Glutamatergic neuron (in vitro differentiated cells): ENCODE measurements at regions not wholly inside any gene's neighbourhood (a gene's known extent, or its start where the extent isn't known, plus 50 kb on each side); places are given as distances from the start of the nearest gene placed in this dataset.

ENCODE experiments used
- DNase-seq: peaks from one replicate; pipeline ENCODE4 v3.0.0; 2022
- H3K27ac Mint-ChIP-seq: one replicate; pipeline ENCODE4 v1.8.0; 2020; ENCODE audit warnings: mild to moderate bottlenecking, mixed read lengths, inconsistent platforms; ENCODE audit not compliant: unreplicated experiment
- H3K27me3 Mint-ChIP-seq: one replicate; pipeline ENCODE4 v1.8.0; 2020; ENCODE audit warnings: mild to moderate bottlenecking, moderate library complexity, mixed read lengths, inconsistent platforms; ENCODE audit not compliant: unreplicated experiment
- H3K36me3 Mint-ChIP-seq: one replicate; pipeline ENCODE4 v1.8.0; 2020; ENCODE audit warnings: mild to moderate bottlenecking, mixed read lengths, inconsistent platforms; ENCODE audit not compliant: unreplicated experiment
- H3K4me1 Mint-ChIP-seq: one replicate; pipeline ENCODE4 v1.8.0; 2020; ENCODE audit warnings: mild to moderate bottlenecking, low read depth, mixed read lengths, inconsistent platforms; ENCODE audit not compliant: unreplicated experiment
- H3K4me3 Mint-ChIP-seq: one replicate; pipeline ENCODE4 v1.8.0; 2020; ENCODE audit warnings: mild to moderate bottlenecking, mixed read lengths, inconsistent platforms; ENCODE audit not compliant: unreplicated experiment
- H3K9me3 Mint-ChIP-seq: one replicate; pipeline ENCODE4 v1.8.0; 2020; ENCODE audit warnings: mild to moderate bottlenecking, moderate library complexity, mixed read lengths, inconsistent platforms; ENCODE audit not compliant: unreplicated experiment
- TF ChIP-seq, protein P1 (sequence below): fragments of 200-600 bp; sonication (generic); IDR thresholded peaks from one replicate; pipeline ENCODE4 v1.5.0; 2021; ENCODE audit not compliant: partially characterized antibody, unreplicated experiment

DNA sequence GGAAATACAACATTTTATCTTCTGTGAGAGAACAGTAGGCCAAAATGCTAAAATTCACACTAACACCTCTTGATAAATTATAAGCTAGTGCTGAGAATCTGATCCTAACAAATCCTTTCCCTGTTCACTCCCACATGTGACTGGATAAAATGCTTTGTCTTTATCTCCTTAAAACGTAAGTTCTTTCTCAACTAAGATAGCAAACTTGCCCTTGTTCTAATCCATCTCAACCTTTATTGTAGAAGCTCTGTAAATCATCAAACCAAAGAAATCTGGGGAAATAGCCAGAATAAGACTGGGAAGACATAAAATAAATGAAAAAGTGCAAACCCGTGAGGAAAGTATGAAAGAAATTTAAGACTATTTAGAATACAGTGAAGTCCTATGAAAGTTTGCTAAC is 1058.4 kb upstream of the ACVR2A start:
- Mint-ChIP-seq H3K9me3 (peaks cover 6% of the 10 kb centered on the region), H3K4me1 (no peaks in the 10 kb centered on the region), H3K4me3 (no peak overlapping the region), H3K27ac (no peak overlapping the region), H3K27me3 (no peaks in the 10 kb centered on the region), H3K36me3 (peaks cover 9% of the 10 kb centered on the region)
- TF ChIP-seq, protein P1, sequence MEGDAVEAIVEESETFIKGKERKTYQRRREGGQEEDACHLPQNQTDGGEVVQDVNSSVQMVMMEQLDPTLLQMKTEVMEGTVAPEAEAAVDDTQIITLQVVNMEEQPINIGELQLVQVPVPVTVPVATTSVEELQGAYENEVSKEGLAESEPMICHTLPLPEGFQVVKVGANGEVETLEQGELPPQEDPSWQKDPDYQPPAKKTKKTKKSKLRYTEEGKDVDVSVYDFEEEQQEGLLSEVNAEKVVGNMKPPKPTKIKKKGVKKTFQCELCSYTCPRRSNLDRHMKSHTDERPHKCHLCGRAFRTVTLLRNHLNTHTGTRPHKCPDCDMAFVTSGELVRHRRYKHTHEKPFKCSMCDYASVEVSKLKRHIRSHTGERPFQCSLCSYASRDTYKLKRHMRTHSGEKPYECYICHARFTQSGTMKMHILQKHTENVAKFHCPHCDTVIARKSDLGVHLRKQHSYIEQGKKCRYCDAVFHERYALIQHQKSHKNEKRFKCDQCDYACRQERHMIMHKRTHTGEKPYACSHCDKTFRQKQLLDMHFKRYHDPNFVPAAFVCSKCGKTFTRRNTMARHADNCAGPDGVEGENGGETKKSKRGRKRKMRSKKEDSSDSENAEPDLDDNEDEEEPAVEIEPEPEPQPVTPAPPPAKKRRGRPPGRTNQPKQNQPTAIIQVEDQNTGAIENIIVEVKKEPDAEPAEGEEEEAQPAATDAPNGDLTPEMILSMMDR, result no peak
- no peak for DNase-seq

DNA sequence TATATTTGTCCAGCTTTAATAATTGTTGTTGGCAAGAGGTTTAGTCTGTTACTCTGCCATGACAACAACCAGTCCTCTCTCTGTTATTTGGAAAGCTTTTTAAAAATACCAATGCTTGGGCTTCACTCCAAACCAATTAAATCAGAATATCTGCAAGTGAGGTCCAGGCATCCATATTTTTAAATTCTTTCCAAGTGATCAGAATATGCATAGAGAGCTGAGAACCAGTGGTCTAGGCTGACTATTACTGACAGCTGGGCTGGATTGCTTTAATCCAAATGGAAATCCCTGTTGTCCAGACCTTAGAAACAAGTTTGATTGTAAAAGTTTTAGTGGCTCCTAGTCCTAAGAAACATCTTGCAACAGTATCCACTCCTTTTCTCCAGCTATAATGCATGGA is 1059.7 kb upstream of the ACVR2A start:
- DNase-seq, result no peak
- Mint-ChIP-seq H3K9me3 (peaks cover 6% of the 10 kb centered on the region), H3K27ac (no peak overlapping the region), H3K4me3 (no peak overlapping the region), H3K36me3 (peaks cover 9% of the 10 kb centered on the region), H3K27me3 (peaks cover 2% of the 10 kb centered on the region), H3K4me1 (no peaks in the 10 kb centered on the region)
- TF ChIP-seq, protein P1, result no peak

DNA sequence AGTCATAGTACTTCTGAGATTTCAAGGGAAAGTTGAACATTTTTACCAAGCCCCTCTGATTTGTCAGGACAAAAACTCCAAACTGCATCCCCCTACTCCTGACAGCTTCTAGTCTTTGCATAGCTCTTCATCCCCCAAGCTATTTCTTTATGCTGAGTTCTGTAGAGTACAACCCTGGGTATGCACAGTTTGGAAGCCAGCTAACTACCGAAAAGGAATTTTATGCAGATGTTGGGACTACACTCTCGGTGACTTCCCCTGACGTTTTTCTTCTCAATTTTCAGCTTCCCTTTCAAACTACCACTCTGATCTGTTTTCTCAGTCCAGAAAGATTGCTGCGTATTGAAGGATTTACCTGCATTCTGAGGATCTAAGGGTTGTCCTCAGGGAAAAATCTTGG is 1060.2 kb upstream of the ACVR2A start:
- no peak for DNase-seq

DNA sequence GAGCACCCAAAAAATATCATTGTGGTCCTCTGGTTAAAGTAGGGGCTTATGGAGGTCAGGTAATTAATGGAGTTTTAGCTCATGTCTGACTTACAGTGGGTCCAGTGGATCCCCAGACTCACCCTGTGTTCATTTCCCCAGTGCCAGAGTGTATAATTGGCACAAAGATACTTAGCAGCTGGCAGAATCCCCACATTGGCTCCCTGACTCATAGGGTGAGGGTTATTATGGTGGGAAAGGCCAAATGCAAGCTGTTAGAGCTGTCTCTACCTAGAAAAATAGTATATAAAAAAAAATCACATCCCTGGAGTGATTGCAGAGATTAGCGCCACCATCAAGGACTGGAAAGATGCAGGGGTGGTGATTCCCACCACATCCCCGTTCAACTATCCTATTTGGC is 1067.6 kb upstream of the ACVR2A start:
- H3K27me3 Mint-ChIP-seq, result peaks cover 4% of the 10 kb centered on the region

More for the DNA sequence above, 1060.2 kb upstream of the ACVR2A start:
- H3K27me3 Mint-ChIP-seq, result peaks cover 2% of the 10 kb centered on the region
- H3K9me3 Mint-ChIP-seq, result peaks cover 6% of the 10 kb centered on the region
- TF ChIP-seq, protein P1, result no peak
- H3K4me3 Mint-ChIP-seq, result no peak overlapping the region
- H3K36me3 Mint-ChIP-seq, result peaks cover 9% of the 10 kb centered on the region
- H3K27ac Mint-ChIP-seq, result no peak overlapping the region
- H3K4me1 Mint-ChIP-seq, result no peaks in the 10 kb centered on the region

DNA sequence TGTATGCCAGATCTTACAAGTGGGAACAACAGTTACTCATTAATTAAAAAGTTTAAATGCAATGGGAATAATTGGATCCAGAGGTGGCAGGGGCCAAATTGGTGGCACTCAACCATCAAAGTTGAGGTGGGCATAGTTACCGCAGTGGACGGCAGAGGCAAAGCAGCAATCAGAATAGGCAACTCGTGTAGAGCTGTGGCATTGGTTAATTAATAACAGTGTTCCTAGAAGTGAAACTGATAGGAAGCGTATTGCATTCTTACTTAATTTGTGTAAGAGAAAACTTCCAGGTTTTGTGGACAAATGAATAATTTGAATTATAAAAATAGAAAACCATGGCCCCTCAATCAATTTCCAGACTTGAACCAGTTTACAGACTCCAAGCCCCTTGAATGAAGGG is 1068.2 kb upstream of the ACVR2A start:
- H3K4me1 Mint-ChIP-seq, result no peaks in the 10 kb centered on the region
- H3K4me3 Mint-ChIP-seq, result no peak overlapping the region
- no peaks in the 10 kb centered on the region for H3K36me3 Mint-ChIP-seq
- DNase-seq, result no peak
- TF ChIP-seq, protein P1, result no peak
- H3K27me3 Mint-ChIP-seq, result peaks cover 4% of the 10 kb centered on the region
- no peaks in the 10 kb centered on the region for H3K9me3 Mint-ChIP-seq
- no peak overlapping the region for H3K27ac Mint-ChIP-seq

More for the DNA sequence above, 1067.6 kb upstream of the ACVR2A start:
- DNase-seq, result no peak
- no peaks in the 10 kb centered on the region for H3K9me3 Mint-ChIP-seq
- H3K36me3 Mint-ChIP-seq, result no peaks in the 10 kb centered on the region
- no peak overlapping the region for H3K27ac Mint-ChIP-seq
- TF ChIP-seq, protein P1, result no peak
- no peaks in the 10 kb centered on the region for H3K4me1 Mint-ChIP-seq
- no peak overlapping the region for H3K4me3 Mint-ChIP-seq
